GM23248 (cell line): ENCODE measurements at regions not wholly inside any gene's neighbourhood (a gene's known extent, or its start where the extent isn't known, plus 50 kb on each side); places are given as distances from the start of the nearest gene placed in this dataset.

Experiments
- DNase-seq: peaks from one replicate; pipeline ENCODE4 v3.0.0-alpha.2; 2015
- H2AFZ ChIP-seq: fragments of 200-600 bp; sonication (generic); 2 replicates; pipeline ENCODE4 v1.6.1; 2016; ENCODE audit warnings: antibody characterized with exemption
- H3F3A ChIP-seq: fragments of 200-600 bp; sonication (generic); 2 replicates; pipeline ENCODE4 v1.6.1; 2016; ENCODE audit warnings: mild to moderate bottlenecking, antibody characterized with exemption, mixed run types; ENCODE audit not compliant: insufficient read depth
- H3K27ac ChIP-seq: fragments of 200-600 bp; sonication (generic); 2 replicates; pipeline ENCODE4 v1.5.1; 2016; ENCODE audit warnings: mild to moderate bottlenecking
- H3K27me3 ChIP-seq: fragments of 200-600 bp; sonication (generic); replicated peaks from 2 replicates; pipeline ENCODE4 v1.6.1; 2016; ENCODE audit warnings: mild to moderate bottlenecking; ENCODE audit not compliant: insufficient read depth
- H3K36me3 ChIP-seq: fragments of 200-600 bp; sonication (generic); 2 replicates; pipeline ENCODE4 v1.6.1; 2016; ENCODE audit warnings: low read depth, mild to moderate bottlenecking
- H3K4me1 ChIP-seq: fragments of 200-600 bp; sonication (generic); 2 replicates; pipeline ENCODE4 v1.6.1; 2016; ENCODE audit warnings: mild to moderate bottlenecking; ENCODE audit not compliant: insufficient read depth
- H3K4me2 ChIP-seq: fragments of 200-600 bp; sonication (generic); one replicate; pipeline ENCODE4 v1.6.1; 2016; ENCODE audit warnings: mild to moderate bottlenecking; ENCODE audit not compliant: unreplicated experiment
- H3K4me3 ChIP-seq: fragments of 200-600 bp; sonication (generic); 2 replicates; pipeline ENCODE4 v1.5.1; 2016; ENCODE audit warnings: mild to moderate bottlenecking
- H3K79me2 ChIP-seq: fragments of 200-600 bp; sonication (generic); 2 replicates; pipeline ENCODE4 v1.6.1; 2016; ENCODE audit warnings: mild to moderate bottlenecking; ENCODE audit not compliant: insufficient read depth
- H3K9ac ChIP-seq: fragments of 200-600 bp; sonication (generic); 2 replicates; pipeline ENCODE4 v1.6.1; 2016; ENCODE audit warnings: mild to moderate bottlenecking
- H3K9me2 ChIP-seq: fragments of 200-600 bp; sonication (generic); 2 replicates; pipeline ENCODE4 v1.6.1; 2016; ENCODE audit warnings: mixed run types, mild to moderate bottlenecking, moderate library complexity; ENCODE audit not compliant: insufficient read depth
- H3K9me3 ChIP-seq: fragments of 200-600 bp; sonication (generic); one replicate; pipeline ENCODE4 v1.6.1; 2017; ENCODE audit warnings: low read depth
- H4K20me1 ChIP-seq: fragments of 200-600 bp; sonication (generic); 2 replicates; pipeline ENCODE4 v1.6.0; 2016; ENCODE audit not compliant: insufficient read depth
- EZH2 ChIP-seq: fragments of 200-600 bp; sonication (generic); IDR thresholded peaks from 2 replicates; pipeline ENCODE4 v1.6.1; 2018; ENCODE audit warnings: antibody characterized with exemption, mild to moderate bottlenecking; ENCODE audit not compliant: insufficient read depth, poor library complexity, severe bottlenecking
- EZH2phosphoT487 ChIP-seq: fragments of 200-600 bp; sonication (generic); IDR thresholded peaks from 2 replicates; pipeline ENCODE4 v1.6.1; 2018; ENCODE audit warnings: antibody characterized with exemption, moderate library complexity, mild to moderate bottlenecking, low read depth; ENCODE audit not compliant: insufficient read depth
- WGBS, 2 experiments: methylation state at CpG; one replicate each; pipeline ENCODE4 v1.1.6; 2015 to 2017; ENCODE audit warnings: low lambda C conversion rate in 2 of 2, low coverage in 1 of 2; ENCODE audit errors: missing lambda C conversion rate in 2 of 2; 5-methylcytosine and 5-hydroxymethylcytosine counted together
- in situ Hi-C: fragments of 300-500 bp; cut with MboI; formaldehyde crosslinking; loops from 2 replicates; pipeline ENCODE4 v1.15.0; 2020

- H3K4me1 ChIP-seq = no peaks in the 10 kb centered on the region
- 63 to 70% methylated on average over 2 of the region's 2 CpGs for WGBS, 2 experiments
- H3K4me2 ChIP-seq = no peak overlapping the region
- no peaks in the 10 kb centered on the region for H3K79me2 ChIP-seq
- H2AFZ ChIP-seq = no peak overlapping the region
- no peaks in the 10 kb centered on the region for H4K20me1 ChIP-seq
- no peaks in the 10 kb centered on the region for H3K27me3 ChIP-seq
- no peak overlapping the region for H3K27ac ChIP-seq
- no peak overlapping the region for H3K9ac ChIP-seq
- TF ChIP-seq EZH2 = no peak
- TF ChIP-seq EZH2phosphoT487 = no peak
- in situ Hi-C loops = no loop called here
- DNase-seq = no peak
- H3F3A ChIP-seq = no peaks in the 10 kb centered on the region
- no peak overlapping the region for H3K4me3 ChIP-seq
- no peaks in the 10 kb centered on the region for H3K9me2 ChIP-seq
- no peaks in the 10 kb centered on the region for H3K9me3 ChIP-seq
- no peaks in the 10 kb centered on the region for H3K36me3 ChIP-seq
Observed at GRCh38 chr5:57855831-57856230, 373.2 kb upstream of the ACTBL2 start.

- in situ Hi-C loops = no loop called here
- Histone ChIP-seq H3K4me3 (no peak overlapping the region), H2AFZ (no peak overlapping the region), H3K27me3 (no peaks in the 10 kb centered on the region), H3F3A (no peaks in the 10 kb centered on the region), H3K27ac (no peak overlapping the region), H3K4me2 (no peak overlapping the region), H3K9me2 (no peaks in the 10 kb centered on the region), H3K9me3 (no peaks in the 10 kb centered on the region), H3K9ac (no peak overlapping the region), H3K36me3 (no peaks in the 10 kb centered on the region), H4K20me1 (no peaks in the 10 kb centered on the region), H3K4me1 (no peaks in the 10 kb centered on the region), H3K79me2 (no peaks in the 10 kb centered on the region)
- WGBS, 2 experiments = 76 to 79% methylated on average over 3 of the region's 3 CpGs
- TF ChIP-seq EZH2phosphoT487 (no peak), EZH2 (no peak)
- no peak for DNase-seq
Observed at GRCh38 chr5:57853929-57854697, 371.5 kb upstream of the ACTBL2 start.

- Histone ChIP-seq H3K9me2 (no peaks in the 10 kb centered on the region), H4K20me1 (no peaks in the 10 kb centered on the region), H3K79me2 (no peaks in the 10 kb centered on the region), H3K4me3 (no peak overlapping the region), H3K36me3 (no peaks in the 10 kb centered on the region), H3K27ac (no peak overlapping the region), H2AFZ (no peak overlapping the region), H3K9ac (no peak overlapping the region), H3K4me1 (no peaks in the 10 kb centered on the region), H3K9me3 (no peaks in the 10 kb centered on the region), H3K27me3 (no peaks in the 10 kb centered on the region), H3F3A (no peaks in the 10 kb centered on the region), H3K4me2 (no peak overlapping the region)
- DNase-seq = no peak
- in situ Hi-C loops = no loop called here
- no peak for TF ChIP-seq EZH2phosphoT487
- TF ChIP-seq EZH2 = no peak
- WGBS, 2 experiments = 82 to 90% methylated on average over 1 of the region's 1 CpG
Observed at GRCh38 chr5:57850109-57850508, 367.5 kb upstream of the ACTBL2 start.

GRCh38 chr5:57845025-57845424 is 362.4 kb upstream of the ACTBL2 start:
- Histone ChIP-seq H3K4me1 (peaks cover 29% of the 10 kb centered on the region), H3K27me3 (no peaks in the 10 kb centered on the region), H4K20me1 (no peaks in the 10 kb centered on the region), H3K9me3 (no peaks in the 10 kb centered on the region), H3K27ac (no peak overlapping the region), H3K36me3 (no peaks in the 10 kb centered on the region), H3K4me3 (no peak overlapping the region), H3K79me2 (no peaks in the 10 kb centered on the region), H3F3A (peaks cover 27% of the 10 kb centered on the region), H3K9ac (no peak overlapping the region), H2AFZ (no peak overlapping the region), H3K4me2 (no peak overlapping the region), H3K9me2 (no peaks in the 10 kb centered on the region)
- DNase-seq = no peak
- no peak for TF ChIP-seq EZH2phosphoT487
- TF ChIP-seq EZH2 = no peak
- in situ Hi-C loops = no loop called here
- WGBS, 2 experiments = 90 to 97% methylated on average over 2 of the region's 2 CpGs

GRCh38 chr5:57844410-57844809 is 361.8 kb upstream of the ACTBL2 start:
- Histone ChIP-seq H3K9me3 (no peaks in the 10 kb centered on the region), H2AFZ (no peak overlapping the region), H3K9me2 (no peaks in the 10 kb centered on the region), H3K9ac (no peak overlapping the region), H3K79me2 (no peaks in the 10 kb centered on the region), H3K4me1 (peaks cover 35% of the 10 kb centered on the region), H4K20me1 (no peaks in the 10 kb centered on the region), H3K36me3 (no peaks in the 10 kb centered on the region), H3K27me3 (no peaks in the 10 kb centered on the region), H3K4me3 (no peak overlapping the region), H3K27ac (no peak overlapping the region), H3F3A (peaks cover 27% of the 10 kb centered on the region), H3K4me2 (no peak overlapping the region)
- 94 to 98% methylated on average over 2 of the region's 2 CpGs for WGBS, 2 experiments
- DNase-seq = no peak
- TF ChIP-seq EZH2phosphoT487 (no peak), EZH2 (no peak)
- in situ Hi-C loops = no loop called here
